ENCODE measurements at regions not wholly inside any gene's neighbourhood (a gene's known extent, or its start where the extent isn't known, plus 50 kb on each side); places are given as distances from the start of the nearest gene placed in this dataset.
"Not testable (repeated sequence)": the region's sequence is repeated elsewhere in the genome, so short reads cannot be mapped to it uniquely, and the experiment has no call there.

DNA sequence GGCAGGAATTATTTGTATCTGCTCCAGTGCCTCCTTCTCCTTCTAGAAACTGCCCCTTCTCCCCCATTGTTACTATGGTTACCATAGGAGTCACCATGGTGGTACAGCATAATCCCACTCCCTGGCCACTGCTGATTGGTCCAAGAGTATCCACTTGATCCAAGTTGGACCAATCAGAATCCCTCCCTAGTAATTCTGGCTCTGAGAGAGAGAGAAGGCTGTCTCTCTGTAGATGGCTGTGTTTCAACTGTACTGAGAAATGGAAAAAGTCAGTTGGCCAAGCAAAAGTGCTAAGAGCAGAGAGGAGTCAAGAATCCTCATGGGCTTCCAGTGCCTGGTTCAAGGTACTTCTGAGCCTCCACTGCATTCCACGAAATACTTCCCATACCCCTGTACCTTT is 120.6 kb upstream of the SPATA12 start:
- no peak overlapping the region for H3K4me3 Mint-ChIP-seq
- peaks cover 3 to 5% of the 10 kb centered on the region in 2 donors for H3K36me3 Mint-ChIP-seq (ENCODE audit: insufficient read depth in 2 of 2)
- no peak for DNase-seq
- H3K27ac Mint-ChIP-seq = no peak overlapping the region
- no peaks in the 10 kb centered on the region for H3K27me3 Mint-ChIP-seq (ENCODE audit: low read depth)
- H3K4me1 Mint-ChIP-seq (ENCODE audit: low read depth) = peaks cover 32% of the 10 kb centered on the region
- ATAC-seq (replicated peaks in 1 of 2) = no peak
- peaks cover 0 to 1% of the 10 kb centered on the region in 2 donors for H3K9me3 Mint-ChIP-seq

DNA sequence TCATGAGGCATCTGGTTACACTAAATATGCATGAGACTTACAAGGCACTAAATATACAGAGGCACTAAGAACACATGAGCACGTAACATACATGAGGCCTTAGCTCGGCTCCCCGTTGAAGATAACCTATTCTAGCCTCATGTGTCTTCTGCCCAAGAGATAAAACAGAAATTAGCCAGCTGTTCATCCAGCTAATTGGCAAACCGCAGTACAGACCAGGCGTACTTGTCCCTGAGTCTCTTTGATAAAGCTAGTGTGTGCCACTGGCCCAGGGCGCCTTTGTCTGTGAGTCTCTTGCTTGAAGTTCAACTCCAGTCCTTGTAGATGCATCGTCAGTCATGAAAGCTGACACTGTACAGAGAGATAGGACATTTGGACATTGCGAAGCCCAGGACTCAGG is 121.9 kb upstream of the SPATA12 start:
- peaks cover 4 to 5% of the 10 kb centered on the region in 2 donors for H3K36me3 Mint-ChIP-seq (ENCODE audit: insufficient read depth in 2 of 2)
- peaks cover 31% of the 10 kb centered on the region for H3K4me1 Mint-ChIP-seq (ENCODE audit: low read depth)
- no peak overlapping the region for H3K4me3 Mint-ChIP-seq
- H3K27ac Mint-ChIP-seq = no peak overlapping the region
- peaks cover 4% of the 10 kb centered on the region in 2 donors for H3K9me3 Mint-ChIP-seq
- H3K27me3 Mint-ChIP-seq (ENCODE audit: low read depth) = no peaks in the 10 kb centered on the region
- ATAC-seq (replicated peaks in 1 of 2) (no peak), DNase-seq (no peak)

DNA sequence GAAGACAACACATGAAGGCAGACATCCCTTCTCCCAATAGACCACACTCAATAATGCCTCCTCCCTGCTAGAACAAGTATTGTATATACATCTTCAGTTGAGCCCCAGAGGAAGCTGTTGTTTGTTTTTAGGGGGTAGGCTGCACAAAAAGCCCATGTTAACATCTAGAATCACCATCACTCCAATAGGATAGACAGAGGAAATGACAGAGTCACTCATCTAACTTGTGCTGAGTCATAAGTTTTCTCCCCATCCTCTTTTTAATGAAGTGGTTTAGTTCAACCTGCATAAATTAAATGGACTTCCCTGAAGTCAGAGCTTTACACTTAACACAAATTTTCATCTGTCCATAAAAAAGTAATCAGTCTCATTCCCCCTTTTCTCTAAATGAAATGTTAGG is 122.9 kb upstream of the SPATA12 start:
- DNase-seq = no peak

DNA sequence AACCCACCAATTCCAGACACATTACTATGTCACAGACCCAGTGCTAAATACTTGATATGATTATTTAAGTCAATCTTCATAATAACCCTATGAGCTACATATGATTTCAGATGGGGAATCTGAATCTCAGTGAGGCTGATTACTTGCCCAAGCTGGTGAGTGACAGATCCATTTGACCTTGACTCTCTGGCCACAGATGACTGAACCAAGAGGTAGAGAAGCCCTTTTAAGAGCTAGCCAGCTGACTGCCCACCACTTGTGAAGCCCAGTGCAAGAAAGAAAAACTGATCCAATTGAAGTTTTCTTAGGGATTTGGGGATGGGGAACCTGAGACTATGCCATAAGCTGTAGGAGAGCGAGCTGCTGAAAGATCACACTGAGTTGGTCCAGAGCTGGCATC is 124.7 kb upstream of the SPATA12 start:
- peaks cover 7 to 11% of the 10 kb centered on the region in 2 donors for H3K9me3 Mint-ChIP-seq
- no peak overlapping the region for H3K27ac Mint-ChIP-seq
- H3K27me3 Mint-ChIP-seq (ENCODE audit: low read depth) = no peaks in the 10 kb centered on the region
- H3K4me3 Mint-ChIP-seq = no peak overlapping the region
- ATAC-seq (replicated peaks in 1 of 2) = no peak
- peaks cover 29% of the 10 kb centered on the region for H3K4me1 Mint-ChIP-seq (ENCODE audit: low read depth)
- no peak for DNase-seq
- H3K36me3 Mint-ChIP-seq (ENCODE audit: insufficient read depth in 2 of 2) = peaks cover 9 to 16% of the 10 kb centered on the region in 2 donors

More for the DNA sequence above, 122.9 kb upstream of the SPATA12 start:
- Mint-ChIP-seq H3K27ac (no peak overlapping the region), H3K4me1 (ENCODE audit: low read depth) (peaks cover 30% of the 10 kb centered on the region), H3K4me3 (no peak overlapping the region), H3K27me3 (ENCODE audit: low read depth) (no peaks in the 10 kb centered on the region), H3K36me3 (ENCODE audit: insufficient read depth in 2 of 2) (peaks cover 6 to 13% of the 10 kb centered on the region in 2 donors), H3K9me3 (peaks cover 7 to 8% of the 10 kb centered on the region in 2 donors)
- ATAC-seq (replicated peaks in 1 of 2) = no peak

DNA sequence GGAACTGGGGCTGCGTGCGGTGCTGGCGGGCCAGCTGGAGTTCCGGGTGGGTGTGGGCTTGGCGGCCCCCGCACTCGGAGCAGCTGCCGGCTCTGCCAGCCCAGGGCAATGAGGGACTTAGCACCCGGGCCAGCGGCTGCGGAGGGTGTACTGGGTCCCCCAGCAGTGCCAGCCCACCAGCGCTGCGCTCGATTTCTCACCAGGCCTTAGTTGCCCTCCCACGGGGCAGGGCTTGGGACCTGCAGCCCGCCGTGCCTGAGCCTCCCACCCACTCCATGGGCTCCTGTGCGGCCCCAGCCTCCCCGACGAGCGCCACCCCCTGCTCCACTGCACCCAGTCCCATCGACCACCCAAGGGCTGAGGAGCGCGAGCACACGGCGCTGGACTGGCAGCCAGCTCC is 126.0 kb upstream of the SPATA12 start:
- not testable (repeated sequence) for ATAC-seq (replicated peaks in 1 of 2); H3K27me3 Mint-ChIP-seq (ENCODE audit: low read depth); DNase-seq; H3K4me3 Mint-ChIP-seq; H3K27ac Mint-ChIP-seq
- peaks cover 42% of the 10 kb centered on the region for H3K4me1 Mint-ChIP-seq (ENCODE audit: low read depth)
- peaks cover 9 to 16% of the 10 kb centered on the region in 2 donors for H3K36me3 Mint-ChIP-seq (ENCODE audit: insufficient read depth in 2 of 2)
- H3K9me3 Mint-ChIP-seq = peaks cover 7 to 11% of the 10 kb centered on the region in 2 donors

DNA sequence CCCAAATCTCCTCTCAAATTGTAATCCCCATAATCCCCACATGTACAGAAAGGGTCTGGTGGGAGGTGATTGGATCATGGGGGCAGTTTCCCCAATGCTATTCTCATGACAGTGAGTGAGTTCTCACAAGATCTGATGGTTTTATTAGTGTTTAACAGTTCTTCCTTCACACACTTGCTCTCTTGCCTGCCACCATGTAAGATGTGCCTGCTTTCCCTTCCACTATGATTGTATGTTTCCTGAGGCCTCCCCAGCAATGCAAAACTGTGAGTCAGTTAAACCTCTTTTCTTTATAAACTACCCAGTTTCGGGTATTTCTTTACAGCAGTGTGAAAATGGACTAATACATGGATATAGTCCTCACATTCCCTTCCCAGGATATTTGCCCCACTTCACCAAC is 126.7 kb upstream of the SPATA12 start:
- Mint-ChIP-seq H3K36me3 (ENCODE audit: insufficient read depth in 2 of 2) (peaks cover 9 to 16% of the 10 kb centered on the region in 2 donors), H3K9me3 (peaks cover 7 to 11% of the 10 kb centered on the region in 2 donors), H3K27me3 (ENCODE audit: low read depth) (no peaks in the 10 kb centered on the region), H3K4me3 (no peak overlapping the region), H3K4me1 (ENCODE audit: low read depth) (peaks cover 48% of the 10 kb centered on the region), H3K27ac (no peak overlapping the region)
- DNase-seq (no peak), ATAC-seq (replicated peaks in 1 of 2) (no peak)

DNA sequence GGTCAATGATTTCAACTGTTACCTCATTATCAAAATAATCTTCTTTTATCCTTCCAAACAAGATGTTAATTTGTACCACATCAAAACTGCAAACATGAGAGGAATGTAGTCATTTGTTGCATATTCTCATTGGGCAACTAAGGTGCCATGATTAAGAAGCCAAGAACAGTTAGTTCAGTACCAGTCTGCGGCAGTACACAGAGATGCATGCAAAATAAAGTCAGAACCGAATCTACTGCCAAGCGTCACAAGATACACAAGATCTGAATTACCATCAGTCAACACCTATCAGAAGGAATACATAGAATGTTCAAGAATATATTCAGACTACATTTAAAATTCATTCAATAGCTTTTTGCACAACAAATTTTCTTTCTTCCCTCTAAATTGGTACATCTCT is 127.6 kb upstream of the SPATA12 start:
- peaks cover 55% of the 10 kb centered on the region for H3K4me1 Mint-ChIP-seq (ENCODE audit: low read depth)
- no peak overlapping the region for H3K4me3 Mint-ChIP-seq
- DNase-seq (no peak), ATAC-seq (replicated peaks in 1 of 2) (no peak)
- H3K36me3 Mint-ChIP-seq (ENCODE audit: insufficient read depth in 2 of 2) = peaks cover 9 to 16% of the 10 kb centered on the region in 2 donors
- no peak overlapping the region for H3K27ac Mint-ChIP-seq
- H3K9me3 Mint-ChIP-seq = peaks cover 7 to 11% of the 10 kb centered on the region in 2 donors
- H3K27me3 Mint-ChIP-seq (ENCODE audit: low read depth) = no peaks in the 10 kb centered on the region

DNA sequence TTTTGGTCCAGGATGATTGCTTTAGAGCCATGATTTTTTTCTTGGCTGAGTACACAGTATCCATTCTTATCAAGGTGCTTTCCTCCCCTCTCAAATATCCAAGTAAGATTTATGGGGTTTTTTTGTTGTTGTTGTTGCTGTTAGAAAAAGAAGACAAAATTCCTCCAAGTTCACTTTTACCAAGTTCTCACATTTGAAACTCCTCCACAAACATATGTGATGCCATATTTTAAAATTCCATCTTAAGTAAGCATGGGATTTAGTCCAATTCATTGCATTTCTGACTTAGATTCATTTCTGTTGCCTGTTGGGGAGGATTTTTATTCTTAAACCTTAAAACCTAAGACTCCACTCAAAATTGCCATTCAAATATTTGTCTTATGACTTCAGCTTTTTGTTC is 128.6 kb upstream of the SPATA12 start:
- H3K27me3 Mint-ChIP-seq (ENCODE audit: low read depth) = no peaks in the 10 kb centered on the region
- ATAC-seq (replicated peaks in 1 of 2) (no peak), DNase-seq (no peak)
- H3K27ac Mint-ChIP-seq = peak overlapping the region; percentile 48
- H3K4me1 Mint-ChIP-seq (ENCODE audit: low read depth) = peaks cover 56% of the 10 kb centered on the region
- H3K9me3 Mint-ChIP-seq = peaks cover 7 to 11% of the 10 kb centered on the region in 2 donors
- peaks cover 9 to 16% of the 10 kb centered on the region in 2 donors for H3K36me3 Mint-ChIP-seq (ENCODE audit: insufficient read depth in 2 of 2)
- H3K4me3 Mint-ChIP-seq = no peak overlapping the region

DNA sequence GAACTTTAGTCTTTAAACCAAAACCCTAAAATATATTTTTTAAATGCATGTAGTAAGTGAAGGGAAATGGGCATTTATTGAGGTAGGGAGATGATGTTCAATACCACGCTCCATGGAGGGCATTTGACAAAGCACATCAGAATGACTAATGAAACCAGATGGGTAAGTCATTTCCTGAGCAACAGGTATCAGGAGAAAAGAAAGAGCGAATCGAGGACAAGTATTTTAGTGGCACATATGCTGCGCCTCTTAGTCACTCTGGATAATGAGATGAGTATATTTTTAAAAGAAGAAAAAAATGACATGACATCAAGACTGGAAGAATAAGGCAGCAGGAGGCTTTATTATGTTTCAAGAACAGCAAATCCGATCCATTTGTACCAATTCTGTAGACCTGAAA is 129.0 kb upstream of the ARHGEF3 start:
- Mint-ChIP-seq H3K27ac (peak overlapping the region; percentile 2), H3K36me3 (ENCODE audit: insufficient read depth in 2 of 2) (peaks cover 9 to 16% of the 10 kb centered on the region in 2 donors), H3K4me3 (peak overlapping the region; percentile 38 to 68), H3K27me3 (ENCODE audit: low read depth) (no peaks in the 10 kb centered on the region), H3K9me3 (peaks cover 7 to 11% of the 10 kb centered on the region in 2 donors), H3K4me1 (ENCODE audit: low read depth) (peaks cover 66% of the 10 kb centered on the region)
- DNase-seq (peak; percentile 35 to 49), ATAC-seq (replicated peaks in 1 of 2) (peak; percentile 98 to 99)

DNA sequence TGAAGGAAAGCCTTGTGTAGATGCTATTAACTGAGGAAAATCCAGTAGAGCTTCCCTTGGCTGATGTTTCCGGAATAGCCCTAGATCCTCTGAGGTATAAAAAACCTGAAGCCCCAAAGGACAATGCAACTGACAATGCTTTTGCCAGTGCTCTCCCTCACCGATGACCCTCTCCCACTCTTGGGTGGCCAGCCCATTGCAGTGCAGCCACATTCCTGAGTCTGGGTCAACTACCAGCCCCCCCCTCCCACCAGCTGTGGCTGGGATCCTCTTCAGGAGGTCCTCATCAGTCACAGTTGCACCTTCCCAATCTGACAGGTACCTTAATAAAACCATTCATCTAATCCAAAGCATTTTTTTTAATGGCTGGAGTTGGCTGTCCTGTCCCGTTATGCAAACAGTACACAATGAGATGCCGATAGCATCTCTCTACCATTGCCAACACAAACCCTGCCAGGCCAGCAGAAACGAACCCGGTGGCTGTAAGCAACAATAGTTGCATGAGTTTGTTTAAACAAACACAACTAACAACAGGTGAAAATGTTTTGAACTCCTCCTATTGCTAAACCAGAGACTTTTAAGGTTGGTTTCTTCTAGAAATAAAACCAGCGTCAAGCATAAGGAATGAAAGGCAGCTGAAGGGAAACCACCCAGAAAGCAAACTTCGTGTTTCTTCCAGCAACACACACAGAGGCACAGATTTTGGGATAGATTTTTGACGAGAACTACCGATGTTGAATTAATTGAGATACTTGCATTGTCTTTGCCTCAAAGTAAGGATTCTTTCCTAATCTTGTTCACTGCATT is 128.3 kb upstream of the ARHGEF3 start:
- peak overlapping the region; percentile 12 to 17 for H3K4me3 Mint-ChIP-seq
- peak overlapping the region; percentile 2 for H3K27ac Mint-ChIP-seq
- peaks cover 69% of the 10 kb centered on the region for H3K4me1 Mint-ChIP-seq (ENCODE audit: low read depth)
- ATAC-seq (replicated peaks in 1 of 2) (no peak), DNase-seq (no peak)
- H3K9me3 Mint-ChIP-seq = peaks cover 7 to 11% of the 10 kb centered on the region in 2 donors
- H3K36me3 Mint-ChIP-seq (ENCODE audit: insufficient read depth in 2 of 2) = peaks cover 9 to 16% of the 10 kb centered on the region in 2 donors
- no peaks in the 10 kb centered on the region for H3K27me3 Mint-ChIP-seq (ENCODE audit: low read depth)

DNA sequence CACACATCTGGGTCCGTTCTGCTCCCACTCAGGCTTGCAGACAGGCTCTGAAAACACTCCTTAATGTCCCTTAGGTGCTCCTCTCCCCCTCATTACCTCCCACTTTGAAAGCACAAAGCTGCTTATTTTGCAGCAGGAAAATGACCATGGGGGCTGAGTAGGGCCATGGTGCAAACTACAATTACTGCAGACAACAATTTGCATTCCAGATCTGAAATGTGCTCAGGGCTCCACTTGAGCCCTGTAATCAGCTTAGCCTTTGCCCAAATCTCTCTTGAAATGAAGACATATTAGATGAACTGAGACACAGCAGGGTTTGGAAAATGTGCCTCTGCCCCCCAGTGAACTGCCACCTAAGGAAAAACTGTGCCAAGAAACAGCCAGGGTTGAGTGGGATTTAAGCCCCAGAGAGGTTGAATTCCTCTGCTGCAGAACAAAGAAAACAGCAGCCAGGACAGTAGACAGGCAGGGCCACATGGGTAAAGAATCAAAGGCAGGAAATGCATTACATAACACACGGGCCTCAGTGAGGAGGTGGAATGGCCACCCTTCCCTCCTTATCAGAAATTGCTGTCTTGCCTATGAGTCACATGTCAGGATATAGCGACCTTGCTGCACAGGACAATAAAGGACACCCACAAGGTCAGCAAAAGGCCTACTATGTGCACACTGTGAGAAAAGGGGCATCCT is 126.8 kb upstream of the ARHGEF3 start:
- no peaks in the 10 kb centered on the region for H3K27me3 Mint-ChIP-seq (ENCODE audit: low read depth)
- H3K4me1 Mint-ChIP-seq (ENCODE audit: low read depth) = peaks cover 84% of the 10 kb centered on the region
- H3K36me3 Mint-ChIP-seq (ENCODE audit: insufficient read depth in 2 of 2) = peaks cover 5 to 11% of the 10 kb centered on the region in 2 donors
- no peak overlapping the region for H3K4me3 Mint-ChIP-seq
- DNase-seq (no peak), ATAC-seq (replicated peaks in 1 of 2) (no peak)
- H3K27ac Mint-ChIP-seq = no peak overlapping the region
- peaks cover 2 to 7% of the 10 kb centered on the region in 2 donors for H3K9me3 Mint-ChIP-seq

DNA sequence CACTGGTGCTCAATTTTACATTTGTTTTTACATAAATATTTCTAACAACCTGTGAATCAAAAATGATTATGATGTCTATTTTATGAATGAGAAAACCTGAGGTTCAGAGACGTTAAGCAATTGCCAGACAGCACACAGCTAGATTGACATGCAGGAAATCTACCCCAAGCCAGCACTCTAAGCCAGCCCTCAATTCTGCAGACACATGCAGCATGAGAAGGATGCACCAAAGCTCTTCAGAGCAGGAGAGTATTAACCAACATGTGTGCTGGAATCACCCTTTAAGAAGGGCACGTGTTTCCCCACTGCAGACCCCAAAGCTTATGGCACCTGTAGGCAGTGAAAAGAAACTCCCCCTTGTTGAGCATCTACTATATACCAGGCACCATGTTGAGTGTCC is 126.1 kb upstream of the ARHGEF3 start:
- Mint-ChIP-seq H3K9me3 (peaks cover 1 to 5% of the 10 kb centered on the region in 2 donors), H3K27ac (no peak overlapping the region), H3K36me3 (ENCODE audit: insufficient read depth in 2 of 2) (peaks cover 4 to 6% of the 10 kb centered on the region in 2 donors), H3K4me1 (ENCODE audit: low read depth) (peaks cover 88% of the 10 kb centered on the region), H3K27me3 (ENCODE audit: low read depth) (no peaks in the 10 kb centered on the region), H3K4me3 (no peak overlapping the region)
- no peak for DNase-seq
- no peak for ATAC-seq (replicated peaks in 1 of 2)

DNA sequence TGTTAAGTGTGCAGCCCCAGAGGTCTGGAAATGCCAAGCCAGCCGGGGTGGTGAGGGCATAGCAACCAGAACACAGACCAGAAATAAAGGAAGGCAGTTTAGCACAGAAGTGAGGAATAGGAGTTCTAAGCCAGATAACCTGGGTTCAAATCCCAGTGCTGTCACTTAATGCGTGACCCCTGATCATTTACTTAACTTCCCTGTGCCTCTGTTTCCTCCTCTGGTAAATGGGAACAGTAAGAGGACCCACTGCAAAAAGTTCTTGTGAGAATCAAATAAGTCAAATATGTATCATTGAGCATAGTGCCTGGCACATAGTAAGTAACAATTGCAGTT is 125.2 kb upstream of the ARHGEF3 start:
- ATAC-seq (replicated peaks in 1 of 2) (no peak), DNase-seq (no peak)
- Mint-ChIP-seq H3K9me3 (no peaks in the 10 kb centered on the region), H3K27me3 (ENCODE audit: low read depth) (no peaks in the 10 kb centered on the region), H3K4me3 (no peak overlapping the region), H3K4me1 (ENCODE audit: low read depth) (peaks cover 94% of the 10 kb centered on the region), H3K27ac (no peak overlapping the region), H3K36me3 (ENCODE audit: insufficient read depth in 2 of 2) (no peaks in the 10 kb centered on the region)

All from activated T-cell treated with anti-CD3 and anti-CD28 coated beads, Interleukin-2, amount 50 U/mL, for 72 hours (primary cell).